Neural cell (in vitro differentiated cells): ENCODE measurements at regions not wholly inside any gene's neighbourhood (a gene's known extent, or its start where the extent isn't known, plus 50 kb on each side); places are given as distances from the start of the nearest gene placed in this dataset.
"Not testable (repeated sequence)": the region's sequence is repeated elsewhere in the genome, so short reads cannot be mapped to it uniquely, and the experiment has no call there.

Experiments used
- H2AFZ ChIP-seq: fragments of 200-600, 300-800 bp; sonication (generic), shearing (Covaris generic); 2 replicates; pipeline ENCODE4 v1.6.0; 2014; ENCODE audit warnings: low read depth, mild to moderate bottlenecking, antibody characterized with exemption, low read length, moderate library complexity
- H3F3A ChIP-seq: fragments of 200-600 bp; shearing (Covaris generic); 2 replicates; pipeline ENCODE4 v1.6.1; 2016; ENCODE audit warnings: mild to moderate bottlenecking, moderate library complexity, mixed read lengths, antibody characterized with exemption, low read length; ENCODE audit not compliant: insufficient read depth, poor library complexity, severe bottlenecking
- H3K27ac ChIP-seq: fragments of 200-600, 300-800 bp; sonication (generic), shearing (Covaris generic); 2 replicates; pipeline ENCODE4 v1.5.1; 2014; ENCODE audit warnings: mild to moderate bottlenecking, low read length, moderate library complexity
- H3K27me3 ChIP-seq: fragments of 300-800, 200-600 bp; sonication (generic), shearing (Covaris generic); 2 replicates; pipeline ENCODE4 v1.6.0; 2014; ENCODE audit warnings: mild to moderate bottlenecking, low read depth, low read length, moderate library complexity; ENCODE audit not compliant: insufficient read depth
- H3K36me3 ChIP-seq: fragments of 300-800, 200-600 bp; sonication (generic), shearing (Covaris generic); 2 replicates; pipeline ENCODE4 v1.5.1; 2014; ENCODE audit warnings: mild to moderate bottlenecking, antibody characterized with exemption, low read length, moderate library complexity; ENCODE audit not compliant: insufficient read depth
- H3K4me2 ChIP-seq: fragments of 300-800, 200-600 bp; sonication (generic), shearing (Covaris generic); 2 replicates; pipeline ENCODE4 v1.6.0; 2014; ENCODE audit warnings: mild to moderate bottlenecking, low read length
- H3K4me3 ChIP-seq: fragments of 300-800, 200-600 bp; sonication (generic), shearing (Covaris generic); 2 replicates; pipeline ENCODE4 v1.5.1; 2014; ENCODE audit warnings: mild to moderate bottlenecking, low read length, moderate library complexity
- H3K79me2 ChIP-seq: fragments of 200-600 bp; shearing (Covaris generic); replicated peaks from 2 replicates; pipeline ENCODE4 v1.6.0; 2014; ENCODE audit warnings: mild to moderate bottlenecking, low read length, moderate library complexity; ENCODE audit not compliant: insufficient read depth
- H3K9ac ChIP-seq: fragments of 300-800, 200-600 bp; sonication (generic), shearing (Covaris generic); 2 replicates; pipeline ENCODE4 v1.6.1; 2016; ENCODE audit warnings: mild to moderate bottlenecking, low read length, mixed read lengths
- H3K9me2 ChIP-seq: fragments of 200-600 bp; shearing (Covaris generic); 2 replicates; pipeline ENCODE4 v1.6.1; 2016; ENCODE audit warnings: mild to moderate bottlenecking, low read length, mixed read lengths; ENCODE audit not compliant: insufficient read depth
- H3K9me3 ChIP-seq: fragments of 200-600, 300-800 bp; sonication (generic), shearing (Covaris generic); 2 replicates; pipeline ENCODE4 v1.6.1; 2016; ENCODE audit warnings: mild to moderate bottlenecking, mixed run types, low read length, moderate library complexity, mixed read lengths
- H4K20me1 ChIP-seq: fragments of 200-600 bp; shearing (Covaris generic); 2 replicates; pipeline ENCODE4 v1.6.1; 2016; ENCODE audit warnings: mild to moderate bottlenecking, mixed run types; ENCODE audit not compliant: insufficient read depth
- EP300 ChIP-seq: fragments of 450-650 bp; conservative IDR thresholded peaks from 2 replicates; pipeline ENCODE4 v1.6.1; 2014; ENCODE audit warnings: antibody characterized with exemption, mild to moderate bottlenecking, moderate library complexity; ENCODE audit not compliant: poor library complexity, severe bottlenecking
- EZH2 ChIP-seq: fragments of 200-600, 300-800 bp; shearing (Covaris generic), sonication (generic); IDR thresholded peaks from 2 replicates; pipeline ENCODE4 v1.6.1; 2014; ENCODE audit warnings: antibody characterized with exemption, low read length, borderline replicate concordance, mild to moderate bottlenecking; ENCODE audit not compliant: insufficient read depth, poor library complexity, severe bottlenecking
- MXI1 ChIP-seq: fragments of 450-650 bp; conservative IDR thresholded peaks from 2 replicates; pipeline ENCODE4 v1.6.1; 2014; ENCODE audit warnings: antibody characterized with exemption, mild to moderate bottlenecking; ENCODE audit not compliant: poor library complexity, severe bottlenecking
- POLR2AphosphoS5 ChIP-seq: IDR thresholded peaks from 2 replicates; pipeline ENCODE4 v1.6.1; 2012
- RAD21 ChIP-seq: fragments of 450-650 bp; conservative IDR thresholded peaks from 2 replicates; pipeline ENCODE4 v1.6.1; 2014; ENCODE audit warnings: antibody characterized with exemption, mild to moderate bottlenecking, moderate library complexity
- SMC3 ChIP-seq: fragments of 450-650 bp; conservative IDR thresholded peaks from 2 replicates; pipeline ENCODE4 v1.6.1; 2014; ENCODE audit warnings: antibody characterized with exemption, mild to moderate bottlenecking, moderate library complexity; ENCODE audit not compliant: poor library complexity
- TAF1 ChIP-seq: IDR thresholded peaks from 2 replicates; pipeline ENCODE4 v1.6.1; 2012; ENCODE audit warnings: low read depth
- TF ChIP-seq, protein P1 (sequence below): IDR thresholded peaks from 2 replicates; pipeline ENCODE4 v1.6.1; 2012; ENCODE audit warnings: borderline replicate concordance
- TF ChIP-seq, protein P2 (sequence below): fragments of 450-650 bp; IDR thresholded peaks from 2 replicates; pipeline ENCODE4 v1.5.1; 2014; ENCODE audit warnings: antibody characterized with exemption, mild to moderate bottlenecking, moderate library complexity; ENCODE audit not compliant: poor library complexity, severe bottlenecking

DNA sequence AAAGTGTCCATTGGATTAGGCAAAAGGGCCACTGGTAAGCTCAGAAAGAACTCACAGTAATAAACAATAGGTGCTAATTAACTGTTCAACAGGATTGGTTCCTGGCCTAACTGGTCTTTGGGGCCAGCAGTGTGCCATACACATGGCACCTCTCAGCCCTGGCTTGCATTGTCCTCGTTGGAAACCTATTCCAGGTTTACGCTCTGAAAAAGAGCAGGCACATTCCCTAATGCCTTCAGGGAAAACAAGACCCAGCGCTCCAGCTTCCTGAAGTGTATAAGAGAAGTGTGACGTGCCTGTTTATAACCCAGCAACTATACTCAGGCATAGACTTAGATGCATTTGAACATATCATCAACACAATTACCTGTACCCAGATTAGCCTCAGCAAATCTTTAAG, 51.9 kb upstream of the RBM47 start:
- no peak overlapping the region for H3K4me2 ChIP-seq
- H3K27me3 ChIP-seq, result no peaks in the 10 kb centered on the region
- no peak overlapping the region for H3K4me3 ChIP-seq
- H3F3A ChIP-seq, result no peaks in the 10 kb centered on the region
- H3K27ac ChIP-seq, result no peak overlapping the region
- no peak overlapping the region for H3K9ac ChIP-seq
- H2AFZ ChIP-seq, result no peak overlapping the region
- H4K20me1 ChIP-seq, result no peaks in the 10 kb centered on the region
- no peaks in the 10 kb centered on the region for H3K9me2 ChIP-seq
- H3K9me3 ChIP-seq, result no peaks in the 10 kb centered on the region
- no peaks in the 10 kb centered on the region for H3K36me3 ChIP-seq
- TF ChIP-seq, protein P1, sequence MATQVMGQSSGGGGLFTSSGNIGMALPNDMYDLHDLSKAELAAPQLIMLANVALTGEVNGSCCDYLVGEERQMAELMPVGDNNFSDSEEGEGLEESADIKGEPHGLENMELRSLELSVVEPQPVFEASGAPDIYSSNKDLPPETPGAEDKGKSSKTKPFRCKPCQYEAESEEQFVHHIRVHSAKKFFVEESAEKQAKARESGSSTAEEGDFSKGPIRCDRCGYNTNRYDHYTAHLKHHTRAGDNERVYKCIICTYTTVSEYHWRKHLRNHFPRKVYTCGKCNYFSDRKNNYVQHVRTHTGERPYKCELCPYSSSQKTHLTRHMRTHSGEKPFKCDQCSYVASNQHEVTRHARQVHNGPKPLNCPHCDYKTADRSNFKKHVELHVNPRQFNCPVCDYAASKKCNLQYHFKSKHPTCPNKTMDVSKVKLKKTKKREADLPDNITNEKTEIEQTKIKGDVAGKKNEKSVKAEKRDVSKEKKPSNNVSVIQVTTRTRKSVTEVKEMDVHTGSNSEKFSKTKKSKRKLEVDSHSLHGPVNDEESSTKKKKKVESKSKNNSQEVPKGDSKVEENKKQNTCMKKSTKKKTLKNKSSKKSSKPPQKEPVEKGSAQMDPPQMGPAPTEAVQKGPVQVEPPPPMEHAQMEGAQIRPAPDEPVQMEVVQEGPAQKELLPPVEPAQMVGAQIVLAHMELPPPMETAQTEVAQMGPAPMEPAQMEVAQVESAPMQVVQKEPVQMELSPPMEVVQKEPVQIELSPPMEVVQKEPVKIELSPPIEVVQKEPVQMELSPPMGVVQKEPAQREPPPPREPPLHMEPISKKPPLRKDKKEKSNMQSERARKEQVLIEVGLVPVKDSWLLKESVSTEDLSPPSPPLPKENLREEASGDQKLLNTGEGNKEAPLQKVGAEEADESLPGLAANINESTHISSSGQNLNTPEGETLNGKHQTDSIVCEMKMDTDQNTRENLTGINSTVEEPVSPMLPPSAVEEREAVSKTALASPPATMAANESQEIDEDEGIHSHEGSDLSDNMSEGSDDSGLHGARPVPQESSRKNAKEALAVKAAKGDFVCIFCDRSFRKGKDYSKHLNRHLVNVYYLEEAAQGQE, result peak; percentile 72
- no peak for TF ChIP-seq MXI1
- TF ChIP-seq RAD21, result no peak
- no peak for TF ChIP-seq EZH2
- no peaks in the 10 kb centered on the region for H3K79me2 ChIP-seq

DNA sequence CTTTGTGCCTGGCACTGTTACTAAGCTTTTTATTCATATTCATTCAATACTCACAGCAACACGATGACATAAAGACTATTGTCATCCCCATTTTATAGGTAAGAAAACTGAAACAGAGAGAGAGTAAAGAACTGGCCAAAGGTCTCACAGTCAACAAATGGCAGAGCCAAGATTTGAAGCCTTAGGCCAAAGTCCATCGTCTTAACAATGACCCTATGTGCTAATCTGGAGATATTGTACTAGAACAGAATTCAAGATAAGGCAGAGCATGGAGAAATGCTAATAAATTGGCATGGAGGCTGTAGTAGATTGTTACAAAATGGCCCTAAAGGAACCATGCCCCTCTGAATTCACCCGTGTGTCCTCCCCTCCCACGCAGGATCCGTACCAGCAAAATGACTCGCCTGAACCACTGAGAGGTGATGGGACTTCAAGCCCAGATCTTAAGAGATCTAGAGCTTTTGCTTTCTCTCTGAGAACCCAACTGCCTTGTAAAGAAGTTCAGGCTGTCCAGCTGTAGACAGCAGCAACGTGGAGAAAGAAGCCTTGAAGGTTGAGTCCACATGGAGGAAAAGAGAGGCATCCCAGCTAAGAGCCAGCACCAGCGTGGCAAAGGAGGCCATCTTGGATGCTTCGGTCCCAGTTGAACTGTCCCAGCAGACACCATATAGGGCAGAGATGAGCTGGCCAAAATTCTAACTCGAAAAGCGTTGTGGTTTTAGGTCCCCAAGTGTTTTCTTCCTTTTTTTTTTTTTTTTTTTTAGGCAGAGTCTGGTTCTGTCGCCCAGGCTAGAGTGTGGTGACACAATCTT, 52.8 kb upstream of the RBM47 start:
- no peak overlapping the region for H3K4me3 ChIP-seq
- H3F3A ChIP-seq, result no peaks in the 10 kb centered on the region
- H2AFZ ChIP-seq, result no peak overlapping the region
- TF ChIP-seq, protein P1, result no peak
- TF ChIP-seq, protein P2, sequence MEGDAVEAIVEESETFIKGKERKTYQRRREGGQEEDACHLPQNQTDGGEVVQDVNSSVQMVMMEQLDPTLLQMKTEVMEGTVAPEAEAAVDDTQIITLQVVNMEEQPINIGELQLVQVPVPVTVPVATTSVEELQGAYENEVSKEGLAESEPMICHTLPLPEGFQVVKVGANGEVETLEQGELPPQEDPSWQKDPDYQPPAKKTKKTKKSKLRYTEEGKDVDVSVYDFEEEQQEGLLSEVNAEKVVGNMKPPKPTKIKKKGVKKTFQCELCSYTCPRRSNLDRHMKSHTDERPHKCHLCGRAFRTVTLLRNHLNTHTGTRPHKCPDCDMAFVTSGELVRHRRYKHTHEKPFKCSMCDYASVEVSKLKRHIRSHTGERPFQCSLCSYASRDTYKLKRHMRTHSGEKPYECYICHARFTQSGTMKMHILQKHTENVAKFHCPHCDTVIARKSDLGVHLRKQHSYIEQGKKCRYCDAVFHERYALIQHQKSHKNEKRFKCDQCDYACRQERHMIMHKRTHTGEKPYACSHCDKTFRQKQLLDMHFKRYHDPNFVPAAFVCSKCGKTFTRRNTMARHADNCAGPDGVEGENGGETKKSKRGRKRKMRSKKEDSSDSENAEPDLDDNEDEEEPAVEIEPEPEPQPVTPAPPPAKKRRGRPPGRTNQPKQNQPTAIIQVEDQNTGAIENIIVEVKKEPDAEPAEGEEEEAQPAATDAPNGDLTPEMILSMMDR, result no peak
- TF ChIP-seq TAF1 (no peak), EZH2 (no peak), RAD21 (no peak), EP300 (no peak), MXI1 (no peak), POLR2AphosphoS5 (no peak), SMC3 (no peak)
- H3K79me2 ChIP-seq, result no peaks in the 10 kb centered on the region
- no peaks in the 10 kb centered on the region for H3K9me2 ChIP-seq
- no peak overlapping the region for H3K27ac ChIP-seq
- H4K20me1 ChIP-seq, result no peaks in the 10 kb centered on the region
- H3K9me3 ChIP-seq, result no peaks in the 10 kb centered on the region
- H3K4me2 ChIP-seq, result no peak overlapping the region
- H3K36me3 ChIP-seq, result no peaks in the 10 kb centered on the region
- H3K9ac ChIP-seq, result no peak overlapping the region
- H3K27me3 ChIP-seq, result no peaks in the 10 kb centered on the region

DNA sequence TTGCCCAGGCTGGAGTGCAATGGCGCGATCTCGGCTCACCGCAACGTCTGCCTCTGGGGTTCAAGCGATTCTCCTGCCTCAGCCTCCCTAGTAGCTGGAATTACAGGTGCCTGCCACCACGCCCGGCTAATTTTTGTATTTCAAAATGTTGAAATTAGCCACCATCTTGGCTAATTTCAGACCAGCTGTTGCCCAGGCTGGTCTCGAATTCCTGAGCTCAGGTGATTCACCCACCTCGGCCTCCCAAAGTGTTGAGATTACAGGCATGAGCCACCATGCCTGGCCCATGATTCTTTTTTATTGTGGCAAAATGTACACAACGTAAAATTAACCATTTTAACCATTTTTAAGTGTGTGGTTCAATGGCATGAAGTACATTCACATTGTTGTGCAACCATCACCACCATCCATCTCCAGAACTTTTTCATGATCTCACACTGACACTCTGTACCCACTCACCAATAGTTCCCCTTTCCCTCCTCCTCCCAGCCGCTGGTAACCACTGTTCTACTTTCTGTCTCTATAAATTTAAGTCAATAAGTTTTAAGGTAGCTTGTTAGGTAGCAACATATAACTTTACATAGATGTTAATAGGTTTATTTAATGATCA, 54.0 kb upstream of the RBM47 start:
- H3K79me2 ChIP-seq, H3K4me2 ChIP-seq, H3K27ac ChIP-seq, H3K9me3 ChIP-seq, H3K9ac ChIP-seq, H3F3A ChIP-seq, H3K27me3 ChIP-seq, H2AFZ ChIP-seq, H4K20me1 ChIP-seq, H3K36me3 ChIP-seq, H3K9me2 ChIP-seq, H3K4me3 ChIP-seq: not testable (repeated sequence)
